Thyroid gland (tissue), 4 donors: ENCODE measurements at regions not wholly inside any gene's neighbourhood (a gene's known extent, or its start where the extent isn't known, plus 50 kb on each side); places are given as distances from the start of the nearest gene placed in this dataset.

Experiments used
- DNase-seq, 2 donors: peaks; one replicate each; pipeline ENCODE4 v3.0.0-alpha.2; 2019
- H3K27ac ChIP-seq, 3 donors: fragments of 200-600 bp; sonication (generic); 1 replicate in 2 of 3; 2 replicates in 1 of 3; pipeline ENCODE4 v1.5.1; 2016 to 2019; ENCODE audit warnings: mild to moderate bottlenecking in 1 of 3, moderate library complexity in 1 of 3
- H3K27me3 ChIP-seq: fragments of 200-600 bp; sonication (generic); one replicate; pipeline ENCODE4 v1.5.1; 2019
- H3K36me3 ChIP-seq, 2 donors: fragments of 200-600 bp; sonication (generic); one replicate each; pipeline ENCODE4 v1.5.1; 2016 to 2019
- H3K4me1 ChIP-seq, 2 donors: fragments of 200-600 bp; sonication (generic); one replicate each; pipeline ENCODE4 v1.5.1; 2017 to 2019
- H3K4me3 ChIP-seq, 3 donors: fragments of 200-600 bp; sonication (generic); replicated peaks in 1 of 3; 1 replicate in 2 of 3; 2 replicates in 1 of 3; pipeline ENCODE4 v1.5.1; 2016; ENCODE audit warnings: mild to moderate bottlenecking in 1 of 3
- H3K9me3 ChIP-seq: fragments of 200-600 bp; sonication (generic); one replicate; pipeline ENCODE4 v1.5.1; 2017
- CTCF ChIP-seq, 6 experiments: fragments of 200-600 bp in 3 of 6; fragments of 450-650 bp in 3 of 6; sonication (generic) in 3 of 6; IDR thresholded peaks; one replicate each; pipeline ENCODE4 v1.5.1; 2016 to 2019; ENCODE audit warnings: antibody characterized with exemption in 6 of 6, mild to moderate bottlenecking in 2 of 6, inconsistent platforms in 1 of 6, moderate library complexity in 1 of 6
- POLR2A ChIP-seq, 2 donors: fragments of 450-650 bp; IDR thresholded peaks; one replicate each; pipeline ENCODE4 v1.6.1; 2017; ENCODE audit warnings: antibody characterized with exemption in 2 of 2, mild to moderate bottlenecking in 2 of 2, moderate library complexity in 1 of 2
- WGBS, 2 donors: methylation state at CpG; one replicate each; pipeline ENCODE4 v1.1.5; 2017; 5-methylcytosine and 5-hydroxymethylcytosine counted together
- intact Hi-C: fragments of 100-400 bp; cut with DNase I; formaldehyde crosslinking; loops from one replicate; pipeline ENCODE4 v1.15.1; 2023

GRCh38 chr3:13147344-13147743 is 74.1 kb upstream of the IQSEC1 start:
- TF ChIP-seq CTCF (IDR thresholded peaks at IDR 0.05) = no peak
- TF ChIP-seq POLR2A (IDR thresholded peaks at IDR 0.05) = no peak
- intact Hi-C loops = no loop called here
- DNase-seq = no peak
- Histone ChIP-seq H3K36me3 (no peaks in the 10 kb centered on the region), H3K9me3 (no peaks in the 10 kb centered on the region), H3K27ac (no peak overlapping the region), H3K4me1 (no peaks in the 10 kb centered on the region), H3K27me3 (no peaks in the 10 kb centered on the region), H3K4me3 (no peak overlapping the region)
- 72 to 82% methylated on average over 4 of the region's 4 CpGs for WGBS, 2 donors

GRCh38 chr3:13146643-13147143 is 73.5 kb upstream of the IQSEC1 start:
- Histone ChIP-seq H3K36me3 (no peaks in the 10 kb centered on the region), H3K27me3 (no peaks in the 10 kb centered on the region), H3K27ac (no peak overlapping the region), H3K4me3 (no peak overlapping the region), H3K9me3 (no peaks in the 10 kb centered on the region), H3K4me1 (no peaks in the 10 kb centered on the region)
- intact Hi-C loops = no loop called here
- DNase-seq = no peak
- 30 to 42% methylated on average over 9 of the region's 9 CpGs for WGBS, 2 donors
- no peak for TF ChIP-seq POLR2A (IDR thresholded peaks at IDR 0.05)
- no peak for TF ChIP-seq CTCF (IDR thresholded peaks at IDR 0.05)

- Histone ChIP-seq H3K27me3 (no peaks in the 10 kb centered on the region), H3K4me3 (no peak overlapping the region), H3K36me3 (no peaks in the 10 kb centered on the region), H3K9me3 (no peaks in the 10 kb centered on the region), H3K4me1 (no peaks in the 10 kb centered on the region), H3K27ac (no peak overlapping the region)
- 73 to 74% methylated on average over 16 of the region's 16 CpGs for WGBS, 2 donors
- TF ChIP-seq POLR2A (IDR thresholded peaks at IDR 0.05) (no peak), CTCF (IDR thresholded peaks at IDR 0.05) (no peak)
- intact Hi-C loops = no loop called here
- DNase-seq = no peak
Measured at GRCh38 chr3:13145826-13146642, 72.8 kb upstream of the IQSEC1 start.

GRCh38 chr3:13145131-13145825 is 72.0 kb upstream of the IQSEC1 start:
- H3K4me3 ChIP-seq = no peak overlapping the region
- H3K36me3 ChIP-seq = no peaks in the 10 kb centered on the region
- intact Hi-C loops = no loop called here
- H3K9me3 ChIP-seq = no peaks in the 10 kb centered on the region
- no peaks in the 10 kb centered on the region for H3K27me3 ChIP-seq
- no peak for TF ChIP-seq POLR2A (IDR thresholded peaks at IDR 0.05)
- H3K27ac ChIP-seq = no peak overlapping the region
- no peak for DNase-seq
- H3K4me1 ChIP-seq = no peaks in the 10 kb centered on the region
- WGBS, 2 donors = 64 to 65% methylated on average over 14 of the region's 14 CpGs

DNA sequence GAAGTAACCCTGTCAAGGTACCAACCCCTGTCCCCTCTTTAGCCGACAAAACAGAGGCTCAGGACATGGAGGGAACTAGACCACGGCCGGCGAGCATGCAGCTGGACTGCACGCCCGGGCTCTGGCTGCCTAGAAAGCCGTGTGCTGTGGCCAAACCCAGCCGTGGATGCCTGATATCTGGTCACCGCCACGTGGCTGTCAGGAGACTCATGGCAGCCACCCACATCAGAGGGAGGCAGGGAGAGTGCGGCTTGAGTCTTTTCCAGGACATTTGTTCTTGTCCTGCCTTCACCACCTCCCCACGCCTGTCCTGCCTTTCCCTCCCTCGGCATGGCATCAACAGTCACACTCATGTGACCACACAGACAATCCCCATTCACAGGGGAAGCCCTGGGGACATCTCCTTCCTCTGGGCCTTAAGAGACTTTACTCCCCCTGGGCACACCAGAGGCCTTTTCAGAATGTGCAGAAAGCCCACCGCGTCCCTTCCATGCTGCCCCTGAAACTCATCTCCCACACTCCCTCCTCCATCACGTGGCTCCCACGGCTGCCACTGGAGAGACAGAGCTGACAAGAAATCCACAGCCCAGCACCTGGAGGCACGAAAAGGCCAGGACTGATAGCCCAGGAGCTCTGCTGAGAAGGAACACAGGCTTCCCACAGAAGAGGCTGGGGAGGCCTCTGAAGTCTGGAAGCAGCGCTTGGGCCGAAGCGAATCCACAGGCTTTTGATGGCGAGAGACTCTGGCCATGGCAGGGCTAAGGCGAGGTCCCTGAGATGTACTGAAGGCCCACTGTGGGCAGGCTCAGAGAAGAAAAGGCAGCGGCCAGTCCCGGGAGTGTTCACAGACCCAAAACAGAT is 71.2 kb upstream of the IQSEC1 start:
- no peaks in the 10 kb centered on the region for H3K36me3 ChIP-seq
- DNase-seq = no peak
- H3K4me3 ChIP-seq = no peak overlapping the region
- 84 to 89% methylated on average over 25 of the region's 25 CpGs for WGBS, 2 donors
- TF ChIP-seq CTCF (IDR thresholded peaks at IDR 0.05) (no peak), POLR2A (IDR thresholded peaks at IDR 0.05) (no peak)
- H3K4me1 ChIP-seq = no peaks in the 10 kb centered on the region
- no peaks in the 10 kb centered on the region for H3K9me3 ChIP-seq
- H3K27ac ChIP-seq = no peak overlapping the region
- intact Hi-C loops = no loop called here
- H3K27me3 ChIP-seq = no peaks in the 10 kb centered on the region
